ENCODE measurements at regions not wholly inside any gene's neighbourhood (a gene's known extent, or its start where the extent isn't known, plus 50 kb on each side); places are given as distances from the start of the nearest gene placed in this dataset.

DNA sequence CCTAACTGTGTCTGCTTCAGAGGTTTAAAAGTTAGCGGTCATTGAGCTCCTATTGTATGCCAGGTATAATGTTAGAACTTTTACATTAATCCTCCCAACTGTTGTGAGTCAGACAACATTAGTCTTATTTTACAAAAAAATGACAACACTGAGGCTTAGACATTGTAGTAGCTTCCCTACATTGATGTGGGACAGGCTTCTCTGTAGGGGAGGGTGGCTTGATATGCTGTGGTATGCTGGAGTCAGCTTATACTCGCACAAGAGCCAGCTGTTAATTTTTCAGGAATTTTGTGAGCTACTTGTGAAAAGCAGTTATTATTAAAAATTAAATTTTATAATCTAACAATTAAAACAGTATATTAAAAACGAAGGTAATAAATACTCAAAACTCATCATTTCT lies 64.8 kb upstream of the NAV2 start:
- intact Hi-C loops (cut with micrococcal nuclease; ENCODE audit: unreplicated experiment) (loop anchor here (5.0 to 10.0 kb wide), 2 partner anchors 49 to 73 kb away; no protein-coding TSS in a partner anchor), in situ Hi-C loops (cut with MboI) (no loop called here)
- SMC1A ChIA-PET (ENCODE audit: uncharacterized antibody, unreplicated experiment), result interaction anchor here (2.5 kb wide), 1 partner anchor 11 kb away, joined by 6 read pairs; no protein-coding TSS in a partner anchor
- H3K4me3 ChIP-seq, result no peak overlapping the region
- H3K4me2 ChIP-seq (ENCODE audit: control insufficient read depth, insufficient read depth), result no peak overlapping the region
- H3K36me3 ChIP-seq (ENCODE audit: control insufficient read depth in 2 of 2, insufficient read depth in 2 of 2, low read length in 1 of 2), result no peaks in the 10 kb centered on the region
- H3K4me1 ChIP-seq (ENCODE audit: control insufficient read depth, insufficient read depth, low read length), result no peaks in the 10 kb centered on the region
- H3K9ac ChIP-seq (ENCODE audit: control insufficient read depth, insufficient read depth, low read length), result no peak overlapping the region
- no peak overlapping the region for H3K27ac ChIP-seq (ENCODE audit: control insufficient read depth, insufficient read depth)
- H2AFZ ChIP-seq (ENCODE audit: control insufficient read depth, low read depth, low read length), result no peak overlapping the region
- RAD21 ChIA-PET (ENCODE audit: unreplicated experiment), result no interaction called here
- TF ChIP-seq CREM (IDR thresholded peaks at IDR 0.05; ENCODE audit: low read depth) (no peak), IRF4 (IDR thresholded peaks at IDR 0.05; ENCODE audit: low read depth, low read length) (no peak), SMAD5 (IDR thresholded peaks at IDR 0.05; ENCODE audit: low read depth) (no peak), EGR1 (IDR thresholded peaks at IDR 0.05; ENCODE audit: borderline replicate concordance in 1 of 2, low read depth in 2 of 2, low read length in 2 of 2) (no peak), BCLAF1 (IDR thresholded peaks at IDR 0.05) (no peak), RELA (IDR thresholded peaks at IDR 0.05; ENCODE audit: borderline replicate concordance, partially characterized antibody) (no peak), CREB1 (IDR thresholded peaks at IDR 0.05; ENCODE audit: low read depth) (no peak), FOXK2 (IDR thresholded peaks at IDR 0.05) (no peak)
- CTCF ChIA-PET, result interaction anchor here (1.5 to 1.7 kb wide), 2 partner anchors 11 to 255 kb away, joined by 3 to 6 read pairs; no protein-coding TSS in a partner anchor
- POLR2A ChIA-PET, result no interaction called here
- BruUV-seq (replicated peaks), result no TSS peak
- H3K9me3 ChIP-seq (replicated peaks; ENCODE audit: control insufficient read depth, insufficient read depth, low read length), result no peaks in the 10 kb centered on the region
- ATAC-seq (no peak), FAIRE-seq (no peak), DNase-seq (ENCODE audit: low read depth, low spot score) (no peak)
- 29% methylated on average over 3 of the region's 3 CpGs for WGBS (ENCODE audit: insufficient coverage, insufficient replicate concordance, low lambda C conversion rate, missing lambda C conversion rate)
- H3K27me3 ChIP-seq (replicated peaks in 1 of 2; ENCODE audit: control insufficient read depth in 2 of 2, insufficient read depth in 2 of 2, low read length in 1 of 2), result peaks cover 0 to 3% of the 10 kb centered on the region in 2 experiments; a peak in 1 of 4 replicates
- H4K20me1 ChIP-seq (ENCODE audit: control insufficient read depth, insufficient read depth), result no peaks in the 10 kb centered on the region
- no peaks in the 10 kb centered on the region for H3K79me2 ChIP-seq (ENCODE audit: control insufficient read depth, insufficient read depth, low read length)

All from GM12878 (cell line).